ENCODE measurements at regions not wholly inside any gene's neighbourhood (a gene's known extent, or its start where the extent isn't known, plus 50 kb on each side); places are given as distances from the start of the nearest gene placed in this dataset.

DNA sequence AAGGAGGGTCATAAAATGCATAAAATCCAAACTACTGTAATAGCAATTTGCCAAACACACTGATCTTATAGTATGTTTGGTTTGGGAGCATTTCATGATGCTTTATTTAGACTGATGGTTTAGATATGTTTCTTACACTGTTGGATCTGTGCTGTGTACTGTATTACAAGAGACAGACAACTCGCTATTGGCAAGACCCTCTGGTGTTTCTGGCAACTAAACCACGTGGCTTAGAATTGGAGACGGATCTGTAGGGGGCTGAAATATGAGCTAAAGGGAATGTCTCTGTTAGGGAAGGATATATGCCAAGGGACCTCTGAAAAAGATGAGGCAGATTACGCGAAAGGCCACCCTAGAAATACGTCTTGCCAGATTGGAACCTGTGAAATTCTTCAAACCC is 208.7 kb downstream of the BARX2 start:
- POLR2A ChIA-PET = no interaction called here
- CTCF ChIA-PET = no interaction called here
- TF ChIP-seq, protein P1, sequence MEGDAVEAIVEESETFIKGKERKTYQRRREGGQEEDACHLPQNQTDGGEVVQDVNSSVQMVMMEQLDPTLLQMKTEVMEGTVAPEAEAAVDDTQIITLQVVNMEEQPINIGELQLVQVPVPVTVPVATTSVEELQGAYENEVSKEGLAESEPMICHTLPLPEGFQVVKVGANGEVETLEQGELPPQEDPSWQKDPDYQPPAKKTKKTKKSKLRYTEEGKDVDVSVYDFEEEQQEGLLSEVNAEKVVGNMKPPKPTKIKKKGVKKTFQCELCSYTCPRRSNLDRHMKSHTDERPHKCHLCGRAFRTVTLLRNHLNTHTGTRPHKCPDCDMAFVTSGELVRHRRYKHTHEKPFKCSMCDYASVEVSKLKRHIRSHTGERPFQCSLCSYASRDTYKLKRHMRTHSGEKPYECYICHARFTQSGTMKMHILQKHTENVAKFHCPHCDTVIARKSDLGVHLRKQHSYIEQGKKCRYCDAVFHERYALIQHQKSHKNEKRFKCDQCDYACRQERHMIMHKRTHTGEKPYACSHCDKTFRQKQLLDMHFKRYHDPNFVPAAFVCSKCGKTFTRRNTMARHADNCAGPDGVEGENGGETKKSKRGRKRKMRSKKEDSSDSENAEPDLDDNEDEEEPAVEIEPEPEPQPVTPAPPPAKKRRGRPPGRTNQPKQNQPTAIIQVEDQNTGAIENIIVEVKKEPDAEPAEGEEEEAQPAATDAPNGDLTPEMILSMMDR (IDR thresholded peaks at IDR 0.05; ENCODE audit: control extremely low read depth, extremely low read depth, low read depth, missing control alignments) = no peak
- no peak for DNase-seq (ENCODE audit: extremely low spot score)

DNA sequence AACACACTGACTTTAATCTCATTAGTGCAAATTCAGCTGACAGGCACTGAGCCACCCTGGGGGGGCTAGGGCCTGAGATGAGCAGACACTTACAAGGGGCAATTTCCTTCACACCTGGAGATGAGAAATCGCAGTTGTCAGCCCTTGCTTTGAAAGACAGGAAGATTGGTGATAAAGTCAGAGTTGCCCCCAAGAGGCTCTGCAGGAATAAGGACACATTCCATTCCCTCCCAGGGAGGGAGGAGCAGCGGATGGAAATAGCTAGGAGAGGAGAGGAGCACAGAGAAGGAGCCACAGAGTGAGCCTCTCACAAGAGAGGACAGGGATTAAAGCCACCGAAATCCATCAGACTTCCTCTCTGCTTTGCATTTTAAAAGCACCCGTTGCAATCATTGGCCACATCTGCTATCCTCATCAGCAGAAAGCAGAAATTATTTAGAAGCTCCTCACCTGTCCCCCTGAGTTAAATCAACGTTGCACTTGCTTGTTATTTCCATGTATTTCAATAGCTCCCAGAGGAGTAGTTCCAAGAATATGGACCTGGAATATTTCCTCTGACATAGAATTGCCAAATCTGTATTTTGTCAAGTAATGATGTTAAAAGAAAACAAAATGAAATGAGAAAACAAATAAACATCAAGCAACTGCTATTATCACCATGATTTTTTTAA is 213.7 kb downstream of the BARX2 start:
- ChIA-PET POLR2A (no interaction called here), CTCF (no interaction called here)
- no peak for DNase-seq (ENCODE audit: extremely low spot score)
- TF ChIP-seq, protein P1 (IDR thresholded peaks at IDR 0.05; ENCODE audit: control extremely low read depth, extremely low read depth, low read depth, missing control alignments) = no peak

DNA sequence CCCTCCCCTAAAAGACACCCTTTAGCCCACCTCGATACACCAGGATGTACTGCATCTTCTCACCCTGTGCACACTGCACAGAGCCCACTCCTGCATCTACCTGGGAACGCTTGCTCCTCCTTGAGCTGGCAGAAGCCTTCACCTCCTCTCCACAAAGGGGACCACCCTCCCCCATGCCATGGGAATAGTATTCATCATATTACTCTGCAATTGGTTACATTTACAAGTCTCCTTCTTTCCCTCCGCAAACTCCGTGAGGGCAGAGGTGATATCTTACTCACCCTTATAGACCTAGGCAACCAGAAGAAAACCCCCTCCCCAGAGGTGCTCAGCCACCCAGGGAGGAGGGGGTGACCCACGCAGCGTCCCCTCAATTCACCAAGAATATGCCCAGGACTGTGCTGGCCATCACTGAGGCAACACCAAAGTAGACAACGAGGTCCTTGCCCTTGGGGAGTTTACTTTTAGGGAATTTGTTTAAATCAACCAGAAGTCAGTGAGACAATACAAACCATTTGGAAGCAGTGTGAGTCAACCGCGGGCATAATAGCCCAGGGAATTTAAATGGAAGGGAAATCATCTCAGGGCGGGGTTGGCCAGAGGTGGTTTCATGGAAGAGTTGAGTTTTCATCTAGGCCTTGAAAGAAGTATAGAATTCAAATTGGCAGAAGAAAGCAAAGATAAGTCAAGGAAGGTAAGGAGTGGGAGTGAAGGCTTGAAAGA is 214.5 kb downstream of the BARX2 start:
- CTCF ChIA-PET = no interaction called here
- DNase-seq (ENCODE audit: extremely low spot score) = no peak
- TF ChIP-seq, protein P1 (IDR thresholded peaks at IDR 0.05; ENCODE audit: control extremely low read depth, extremely low read depth, low read depth, missing control alignments) = no peak
- POLR2A ChIA-PET = no interaction called here

DNA sequence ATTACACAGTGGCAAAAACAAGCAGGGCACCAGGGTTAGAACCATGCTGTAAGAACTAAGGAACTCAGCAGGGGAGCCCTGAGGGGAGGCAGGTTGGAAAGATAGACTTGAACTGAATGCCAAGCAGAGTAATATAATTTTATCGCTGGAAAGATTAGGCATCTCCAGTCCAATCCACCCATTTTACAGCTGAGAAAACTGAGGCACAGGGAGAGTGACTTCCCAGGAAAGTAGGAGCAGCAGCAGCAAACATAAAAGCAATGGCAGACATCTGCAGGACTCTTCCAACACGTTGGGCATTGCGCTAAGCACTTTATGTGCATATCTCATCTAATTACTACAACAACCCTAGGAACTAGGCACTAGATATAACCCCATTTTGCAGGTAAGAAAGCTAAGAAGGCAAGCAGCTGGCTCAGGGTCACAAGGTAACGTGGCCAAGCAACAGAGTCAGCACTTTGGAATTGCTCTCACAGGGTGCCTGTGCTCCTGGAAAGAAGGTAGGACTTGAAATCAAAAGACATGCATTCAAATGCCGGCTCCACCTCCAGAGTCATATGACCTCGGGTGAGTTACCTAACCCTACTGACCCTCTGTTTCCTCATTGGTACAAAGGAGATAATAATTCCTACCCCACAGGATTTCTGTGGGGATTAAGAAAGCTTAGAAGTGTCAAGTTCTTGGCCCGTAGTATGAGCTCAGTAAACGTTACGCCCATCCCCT is 215.3 kb downstream of the BARX2 start:
- ChIA-PET POLR2A (no interaction called here), CTCF (no interaction called here)
- TF ChIP-seq, protein P1 (IDR thresholded peaks at IDR 0.05; ENCODE audit: control extremely low read depth, extremely low read depth, low read depth, missing control alignments) = no peak
- DNase-seq (ENCODE audit: extremely low spot score) = no peak

GRCh38 chr11:129591527-129591926 is 215.9 kb downstream of the BARX2 start:
- TF ChIP-seq, protein P1 (IDR thresholded peaks at IDR 0.05; ENCODE audit: control extremely low read depth, extremely low read depth, low read depth, missing control alignments) = no peak
- DNase-seq (ENCODE audit: extremely low spot score) = no peak
- CTCF ChIA-PET = no interaction called here
- POLR2A ChIA-PET = no interaction called here

- TF ChIP-seq, protein P1 (IDR thresholded peaks at IDR 0.05; ENCODE audit: control extremely low read depth, extremely low read depth, low read depth, missing control alignments) = no peak
- POLR2A ChIA-PET = no interaction called here
- no peak for DNase-seq (ENCODE audit: extremely low spot score)
These were observed 216.5 kb downstream of the BARX2 start for GRCh38 chr11:129592191-129592590.

More at GRCh38 chr11:129592191-129592590, 216.5 kb downstream of the BARX2 start:
- CTCF ChIA-PET = no interaction called here
